GM19467 (cell line): ENCODE measurements at regions not wholly inside any gene's neighbourhood (a gene's known extent, or its start where the extent isn't known, plus 50 kb on each side); places are given as distances from the start of the nearest gene placed in this dataset.
A peak's percentile ranks its signal among the peaks of the same experiment; 100 is the strongest.

Experiments used
- ATAC-seq: cut with Tn5 transposase; IDR thresholded peaks from one replicate; pipeline ENCODE4 v1.9.1; 2021; ENCODE audit warnings: mild to moderate bottlenecking, moderate library complexity; ENCODE audit not compliant: unreplicated experiment

GRCh38 chr18:53757328-53757727 lies 467.1 kb downstream of the MBD2 start:
- no peak for ATAC-seq

GRCh38 chr18:53756610-53756972 lies 467.9 kb downstream of the MBD2 start:
- ATAC-seq: no peak

GRCh38 chr18:53755914-53756609 lies 468.4 kb downstream of the MBD2 start:
- no peak for ATAC-seq

- ATAC-seq: no peak
These were observed 470.3 kb downstream of the MBD2 start for GRCh38 chr18:53754154-53754553.

GRCh38 chr18:53753601-53754000 lies 470.9 kb downstream of the MBD2 start:
- ATAC-seq: no peak

GRCh38 chr18:53752781-53753367 lies 471.6 kb downstream of the MBD2 start:
- ATAC-seq: no peak

- ATAC-seq: no peak
These were observed 474.7 kb downstream of the MBD2 start for GRCh38 chr18:53749766-53750165.

- ATAC-seq: no peak
These were observed 476.8 kb downstream of the MBD2 start for GRCh38 chr18:53747663-53748160.

GRCh38 chr18:53747210-53747609 lies 477.3 kb downstream of the MBD2 start:
- no peak for ATAC-seq

- no peak for ATAC-seq
These were observed 478.5 kb downstream of the MBD2 start for GRCh38 chr18:53745986-53746385.

GRCh38 chr18:53745224-53745967 lies 479.1 kb downstream of the MBD2 start:
- ATAC-seq: no peak

- ATAC-seq: no peak
These were observed 484.8 kb downstream of the MBD2 start for GRCh38 chr18:53739700-53740099.

- ATAC-seq: no peak
These were observed 488.9 kb downstream of the MBD2 start for GRCh38 chr18:53735526-53735925.

GRCh38 chr18:53715243-53715853 lies 509.1 kb downstream of the MBD2 start:
- no peak for ATAC-seq

GRCh38 chr18:53710080-53710479 lies 514.4 kb downstream of the MBD2 start:
- ATAC-seq: no peak

- ATAC-seq: no peak
These were observed 522.0 kb downstream of the MBD2 start for GRCh38 chr18:53702480-53702879.

GRCh38 chr18:53701697-53702096 lies 522.8 kb downstream of the MBD2 start:
- no peak for ATAC-seq

GRCh38 chr18:53698907-53699306 lies 525.6 kb downstream of the MBD2 start:
- peak; percentile 56 for ATAC-seq

- no peak for ATAC-seq
These were observed 534.6 kb downstream of the MBD2 start for GRCh38 chr18:53689886-53690285.

GRCh38 chr18:53686965-53687364 lies 537.5 kb downstream of the MBD2 start:
- ATAC-seq: no peak

- ATAC-seq: no peak
These were observed 541.7 kb downstream of the MBD2 start for GRCh38 chr18:53682796-53683195.

- no peak for ATAC-seq
These were observed 547.0 kb downstream of the MBD2 start for GRCh38 chr18:53677480-53677879.
